Dermis blood vessel endothelial cell (primary cell): ENCODE measurements at regions not wholly inside any gene's neighbourhood (a gene's known extent, or its start where the extent isn't known, plus 50 kb on each side); places are given as distances from the start of the nearest gene placed in this dataset.

Experiments used
- DNase-seq: peaks from one replicate; pipeline ENCODE4 v3.0.0; 2010

DNA sequence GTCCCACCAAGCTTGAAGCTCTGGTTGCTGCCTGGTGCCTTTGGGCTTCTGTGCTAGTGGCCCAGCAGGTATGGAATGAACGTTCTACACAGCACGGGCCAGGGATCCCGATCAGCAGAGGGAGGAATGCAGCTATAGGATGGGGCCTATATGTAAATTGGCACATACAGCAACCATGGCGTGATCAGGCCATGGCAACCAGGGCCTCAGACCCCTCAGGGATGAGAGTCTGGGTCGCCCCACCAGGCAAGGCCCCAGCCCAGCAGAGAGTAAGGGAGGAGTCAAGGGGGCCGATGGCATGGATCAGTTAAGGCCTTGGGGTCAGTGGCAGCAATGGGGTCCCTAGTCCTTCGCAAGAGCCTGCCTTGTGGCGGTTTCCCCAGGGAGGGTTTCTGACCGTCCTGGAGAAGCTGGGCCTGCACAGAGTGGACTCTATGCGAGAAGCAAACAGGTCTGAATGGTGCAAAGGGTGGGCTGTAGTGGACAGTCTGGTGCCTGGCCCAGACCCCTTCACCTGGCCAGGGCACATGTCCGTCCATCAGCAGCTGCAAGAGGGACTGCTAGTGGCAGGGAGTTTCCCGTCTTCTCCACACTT, 98.2 kb upstream of the SLC22A11 start:
- DNase-seq: no peak

DNA sequence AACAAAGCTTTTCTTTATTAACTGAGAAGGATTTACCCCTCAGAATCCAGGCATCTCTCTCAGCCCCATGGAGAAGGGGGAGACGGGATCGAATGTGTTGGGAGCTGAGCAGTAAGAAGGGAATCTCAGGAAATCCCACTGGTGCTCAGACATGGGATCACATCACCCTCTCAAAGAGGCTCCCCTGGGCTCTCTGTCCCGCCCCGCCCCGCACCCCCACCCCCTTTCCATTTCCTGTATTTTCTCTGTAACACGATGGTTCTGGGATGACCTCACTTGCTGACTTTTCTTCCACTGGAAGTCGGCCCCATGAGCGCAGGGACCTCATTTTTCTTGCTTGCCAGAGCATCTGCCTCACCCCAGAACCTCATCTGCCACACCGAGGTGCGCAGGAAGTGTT, 96.7 kb upstream of the SLC22A11 start:
- DNase-seq: no peak

GRCh38 chr11:64459609-64460008, 96.1 kb upstream of the SLC22A11 start:
- no peak for DNase-seq

- DNase-seq: no peak
Observed at GRCh38 chr11:64461081-64461480, 94.7 kb upstream of the SLC22A11 start.

DNA sequence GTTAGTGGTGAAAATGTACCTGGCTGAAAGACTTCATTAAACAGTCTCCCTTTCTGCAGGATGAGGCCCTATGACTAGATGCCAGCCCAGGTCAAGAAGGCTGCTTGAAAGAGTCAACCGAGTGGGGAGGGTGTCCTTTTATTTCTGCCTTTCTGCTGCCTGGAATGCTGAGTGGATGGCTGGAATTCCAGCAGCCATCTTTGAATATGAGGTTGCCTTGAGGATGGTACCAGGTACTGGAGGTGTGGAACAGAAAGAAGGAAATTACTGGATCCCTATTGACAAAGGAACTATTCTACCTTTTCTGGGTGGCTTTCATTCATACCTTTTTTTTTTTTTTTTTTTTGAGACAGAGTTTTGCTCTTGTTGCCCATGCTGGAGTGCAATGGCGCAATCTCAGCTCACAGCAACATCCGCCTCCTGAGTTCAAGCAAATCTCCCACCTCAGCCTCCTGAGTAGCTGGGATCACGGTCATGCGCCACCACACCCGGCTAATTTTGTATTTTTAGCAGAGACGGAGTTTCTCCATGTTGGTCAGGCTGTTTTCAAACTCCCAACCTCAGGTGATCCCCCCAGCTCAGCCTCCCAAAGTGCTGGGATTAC, 89.5 kb upstream of the SLC22A11 start:
- DNase-seq: no peak

GRCh38 chr11:64469288-64469687, 86.5 kb upstream of the SLC22A11 start:
- DNase-seq: no peak

DNA sequence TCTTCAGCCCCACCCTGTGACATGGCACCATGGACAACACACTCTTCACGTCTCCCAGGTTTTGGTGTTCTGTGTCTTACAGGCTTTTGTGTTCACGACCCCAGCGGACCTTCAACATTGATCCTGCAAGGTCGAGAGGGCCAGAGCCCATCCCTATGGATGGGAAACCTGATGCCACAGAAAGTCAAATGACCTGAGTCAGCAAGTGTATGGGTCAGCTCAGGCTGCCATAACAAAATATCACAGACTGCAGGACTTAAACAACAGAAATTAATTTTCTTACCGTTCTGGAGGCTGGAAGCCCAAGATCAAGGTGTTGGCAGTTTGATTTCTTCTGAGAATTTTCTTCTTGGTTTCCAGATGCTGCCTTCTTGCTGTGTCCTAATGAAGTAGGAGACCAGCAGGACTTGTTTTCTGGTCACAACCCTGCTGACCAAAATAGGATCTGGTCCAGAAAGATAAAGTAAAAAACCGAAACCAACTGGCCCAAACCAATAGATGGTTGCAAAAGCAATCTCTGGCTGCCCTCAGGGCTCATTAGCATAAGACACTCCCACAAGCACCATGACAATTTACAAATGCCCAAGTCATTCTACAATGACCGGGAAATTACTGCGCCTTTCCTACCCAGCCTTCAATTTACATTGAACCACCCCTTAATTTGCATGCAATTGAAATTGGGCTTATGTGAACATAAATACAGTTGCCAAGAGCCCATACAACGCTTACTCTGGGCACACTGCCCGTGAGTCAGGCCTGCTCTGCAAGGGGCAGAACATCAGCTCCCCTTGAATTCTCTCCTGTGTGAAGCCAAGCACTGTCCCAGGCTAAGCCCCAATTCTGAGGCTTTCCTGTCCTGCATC, 82.9 kb upstream of the SLC22A11 start:
- no peak for DNase-seq

GRCh38 chr11:64474680-64475079, 81.1 kb upstream of the SLC22A11 start:
- DNase-seq: no peak

DNA sequence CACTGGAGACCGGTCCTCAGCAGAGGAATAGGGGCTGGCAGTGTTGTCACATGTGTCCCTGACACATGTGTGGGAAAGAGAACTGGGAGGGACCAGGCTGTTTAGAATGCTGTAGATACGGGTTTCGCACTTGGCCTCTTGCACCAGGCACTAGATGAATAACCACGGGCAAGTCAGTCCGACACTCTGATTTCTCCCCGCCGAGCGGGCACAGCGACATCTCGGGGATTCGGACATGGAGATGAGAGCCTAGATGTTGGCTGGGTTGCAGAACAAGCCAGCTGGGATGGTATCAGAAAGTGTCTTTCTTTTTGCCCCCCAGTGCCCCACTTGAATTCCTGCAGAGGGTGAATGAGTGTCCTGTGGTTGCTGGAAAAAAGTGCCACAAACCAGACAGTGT, 80.6 kb upstream of the SLC22A11 start:
- DNase-seq: no peak

DNA sequence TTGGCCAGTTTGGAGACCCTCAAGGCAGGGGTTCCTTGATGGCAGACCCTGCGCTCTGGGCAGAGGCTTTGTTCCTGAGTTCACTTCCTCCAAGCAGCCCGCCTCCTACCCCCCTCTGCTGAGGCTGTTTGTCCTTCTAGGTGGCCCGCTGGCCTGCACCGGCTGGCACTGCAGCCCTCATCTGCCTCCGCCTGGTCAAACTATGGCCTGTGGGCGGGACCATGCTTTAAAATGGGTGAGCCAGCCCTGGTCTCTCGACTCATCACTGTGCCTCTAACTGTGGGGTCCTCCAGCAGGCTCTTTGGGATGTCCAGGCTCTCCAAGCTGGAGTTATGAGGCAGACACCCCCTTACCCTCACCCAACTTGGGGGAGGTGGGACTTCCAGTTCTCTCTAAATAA, 78.9 kb upstream of the SLC22A11 start:
- no peak for DNase-seq

DNA sequence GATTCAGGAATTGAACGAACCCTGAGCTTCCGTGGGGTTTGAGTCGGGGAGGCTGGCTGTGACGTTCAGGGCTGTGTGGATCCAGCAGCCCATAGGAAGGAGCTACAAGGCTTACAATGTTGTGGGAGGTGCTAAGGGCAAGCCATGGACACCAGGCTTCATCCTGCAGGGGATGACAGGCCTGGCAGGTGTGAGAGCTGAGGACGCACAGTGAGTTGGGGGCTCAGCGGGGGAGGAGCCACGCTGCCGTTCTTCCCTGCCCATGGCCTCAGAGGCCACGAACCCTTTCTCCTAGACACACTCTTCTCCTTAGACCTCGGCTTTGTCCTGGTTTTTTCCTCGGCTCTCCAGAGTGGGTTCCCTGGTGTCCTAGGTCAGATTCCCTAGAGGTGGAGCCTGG, 78.1 kb upstream of the SLC22A11 start:
- no peak for DNase-seq

DNA sequence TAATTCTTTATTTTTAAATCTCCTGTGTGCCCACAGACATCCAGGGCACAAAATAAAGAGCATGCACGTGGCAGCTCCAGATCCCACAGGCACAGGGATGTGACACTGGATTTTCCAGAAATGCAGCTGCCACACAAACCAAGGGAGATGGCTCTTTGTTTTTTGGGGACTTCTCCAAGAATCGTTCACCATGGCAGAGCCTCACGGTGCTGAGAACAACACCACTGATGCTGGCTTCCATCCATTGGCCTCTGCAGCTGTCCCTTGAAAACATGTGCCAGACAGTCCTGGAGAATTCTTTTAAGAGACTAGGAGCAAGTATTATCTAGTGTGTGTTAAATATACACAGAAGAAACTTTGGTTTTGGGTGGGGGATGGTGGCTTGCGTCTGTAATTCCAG, 73.2 kb upstream of the SLC22A11 start:
- DNase-seq: no peak

DNA sequence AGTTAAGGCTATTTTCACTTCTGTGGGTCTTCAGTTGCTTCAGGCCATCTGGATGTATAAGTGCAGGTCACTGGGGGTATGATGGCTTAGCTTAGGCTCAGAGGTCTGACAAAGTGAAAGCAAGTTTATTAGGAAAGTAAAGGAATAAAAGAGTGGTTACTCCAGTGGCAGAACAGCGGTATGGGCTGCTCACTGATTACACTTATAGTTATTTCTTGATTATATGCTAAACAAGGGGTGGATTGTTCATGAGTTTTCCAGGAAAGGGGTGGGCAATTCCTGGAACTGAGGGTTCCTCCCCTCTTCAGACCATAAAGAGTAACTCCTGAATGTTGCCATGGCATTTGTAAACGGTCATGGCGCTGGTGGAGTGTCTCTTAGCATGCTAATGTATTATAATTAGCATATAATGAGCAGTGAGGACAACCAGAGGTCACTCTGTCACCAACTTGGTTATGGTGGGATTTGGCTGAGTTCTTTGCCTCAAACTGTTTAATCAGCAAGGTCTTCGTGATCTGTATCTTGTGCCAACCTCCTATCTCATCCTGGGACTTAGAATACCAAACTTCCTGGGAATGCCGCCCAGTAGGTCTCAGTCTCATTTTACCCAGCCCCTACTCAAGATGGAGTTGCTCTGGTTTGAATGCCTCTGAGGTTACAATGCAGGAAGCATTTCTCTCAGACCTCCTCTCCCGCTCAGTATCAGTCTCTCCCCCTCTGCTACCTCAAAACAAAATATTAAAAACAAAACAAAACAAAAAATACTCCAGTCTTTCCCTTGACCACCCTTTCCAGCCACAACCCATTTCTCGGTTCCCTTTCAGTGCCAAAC, 71.3 kb upstream of the SLC22A11 start:
- DNase-seq: no peak

DNA sequence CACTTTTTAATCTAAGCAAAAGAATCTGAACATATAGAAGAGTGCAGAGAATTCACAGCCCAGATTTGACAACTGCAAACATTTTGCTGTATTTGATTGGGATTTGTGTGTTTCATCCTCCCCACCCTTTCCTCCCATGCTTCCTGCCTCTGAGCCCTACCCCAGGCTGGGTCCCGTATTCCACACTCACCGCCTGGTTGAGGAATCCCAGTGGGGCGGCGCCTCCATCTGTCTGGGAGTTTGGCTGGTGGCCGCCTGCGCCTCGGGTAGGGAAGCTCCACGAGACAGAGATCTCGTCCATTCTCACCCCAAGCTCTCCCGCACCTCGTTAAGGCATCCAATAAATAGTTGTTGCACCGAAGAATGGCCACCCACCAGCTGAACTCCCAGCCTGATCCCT, 70.7 kb upstream of the SLC22A11 start:
- DNase-seq: no peak

DNA sequence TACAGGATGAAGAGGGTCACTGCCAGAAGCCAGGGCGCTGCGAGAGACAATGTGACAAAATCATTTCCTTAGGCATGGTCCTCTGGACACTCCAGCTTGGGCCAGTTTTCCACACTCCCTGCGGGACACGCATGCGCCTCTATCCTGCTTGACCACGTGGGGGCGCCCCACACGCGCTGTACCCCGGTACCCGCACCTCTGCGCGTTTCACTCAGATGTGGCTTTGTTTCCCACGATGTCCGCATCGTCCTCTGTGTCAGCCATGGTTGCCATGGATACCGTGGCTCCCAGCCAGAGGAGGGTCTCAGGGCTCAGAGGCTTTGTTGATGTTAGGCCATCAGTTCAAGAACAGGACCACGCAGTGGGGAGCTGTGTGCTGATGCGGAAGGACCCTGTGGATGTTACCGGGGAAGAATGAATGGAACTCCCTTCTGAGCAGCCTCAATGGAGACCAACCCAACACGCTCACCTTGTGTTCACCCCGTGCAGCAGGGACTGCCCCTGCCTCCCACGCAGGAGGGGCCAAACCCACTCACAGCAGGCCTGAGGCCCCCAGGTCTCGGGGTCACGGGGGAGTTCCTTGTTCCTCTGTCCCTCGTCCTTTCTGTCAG, 65.8 kb upstream of the SLC22A11 start:
- peak; percentile 64 for DNase-seq

DNA sequence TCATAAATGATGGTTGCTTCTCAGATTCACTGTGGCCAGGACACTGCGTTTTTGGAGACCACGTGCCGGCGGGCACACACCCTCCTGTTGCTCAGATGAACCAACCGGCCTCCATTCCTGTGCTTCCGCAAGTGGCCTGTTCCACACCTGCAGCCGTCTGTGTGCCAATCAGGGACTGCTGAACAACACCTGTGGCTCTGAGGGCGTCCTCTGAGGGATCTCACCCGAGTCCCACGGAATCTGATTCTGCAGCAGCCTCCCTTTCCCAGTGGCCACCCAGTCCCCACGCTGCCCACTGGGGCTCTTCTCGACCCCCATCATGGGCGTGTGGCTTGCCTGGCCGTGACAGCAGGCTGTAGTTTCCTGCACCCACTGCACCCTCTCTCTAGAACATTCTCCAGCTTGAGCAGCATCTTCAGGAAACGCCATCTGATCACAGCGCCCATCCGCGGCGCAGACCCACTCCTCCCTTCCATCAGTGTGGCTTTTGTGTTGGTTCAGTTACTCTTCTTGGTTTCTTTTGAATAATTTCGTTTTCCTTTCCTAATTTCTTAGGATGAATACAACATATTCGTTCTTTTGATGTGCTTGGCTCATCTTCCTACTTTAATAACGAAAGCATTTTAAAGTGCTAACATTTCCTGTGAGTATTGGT, 65.1 kb upstream of the SLC22A11 start:
- DNase-seq: no peak

DNA sequence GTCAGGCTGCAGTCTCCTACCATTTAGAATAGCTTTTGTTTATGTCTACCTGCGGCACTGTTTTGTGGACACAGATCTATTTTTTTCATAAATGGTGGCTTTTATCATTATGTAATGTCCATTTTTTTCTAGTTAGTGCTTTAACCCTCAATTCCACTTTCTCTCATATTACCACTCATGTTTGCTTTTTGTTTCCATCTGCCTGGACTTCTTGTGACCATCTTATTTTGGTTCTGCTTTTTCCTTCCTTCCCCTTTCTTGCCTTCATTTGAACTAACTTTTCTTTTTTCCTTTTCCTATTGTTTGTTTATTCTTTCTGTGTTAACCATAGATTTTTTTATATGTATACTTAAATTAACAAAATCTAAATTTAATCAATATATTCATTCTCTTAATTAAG, 63.2 kb upstream of the SLC22A11 start:
- no peak for DNase-seq

DNA sequence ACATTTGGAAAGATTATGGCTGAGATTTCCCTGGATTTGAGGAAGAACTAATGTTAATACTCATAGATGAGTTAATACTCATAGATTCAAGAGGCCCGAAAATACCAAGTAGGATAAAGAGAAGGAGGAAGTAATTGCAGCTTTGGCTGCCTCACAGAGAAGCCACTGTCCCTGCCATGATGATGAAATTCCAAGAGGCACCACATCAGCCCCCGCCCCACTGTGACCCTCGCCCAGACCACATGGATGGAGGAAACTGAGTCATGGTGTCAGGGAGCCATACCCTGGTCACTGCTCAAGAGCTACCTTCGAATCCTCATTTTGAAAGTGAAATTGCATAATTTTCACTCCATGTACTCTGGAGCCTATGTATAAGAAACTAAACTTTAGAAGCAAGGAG, 57.6 kb upstream of the SLC22A11 start:
- DNase-seq: no peak

GRCh38 chr11:64499261-64500004, 56.3 kb upstream of the SLC22A11 start:
- no peak for DNase-seq

GRCh38 chr11:64500176-64501013, 55.3 kb upstream of the SLC22A11 start:
- no peak for DNase-seq
